ENCODE measurements at regions not wholly inside any gene's neighbourhood (a gene's known extent, or its start where the extent isn't known, plus 50 kb on each side); places are given as distances from the start of the nearest gene placed in this dataset.

DNA sequence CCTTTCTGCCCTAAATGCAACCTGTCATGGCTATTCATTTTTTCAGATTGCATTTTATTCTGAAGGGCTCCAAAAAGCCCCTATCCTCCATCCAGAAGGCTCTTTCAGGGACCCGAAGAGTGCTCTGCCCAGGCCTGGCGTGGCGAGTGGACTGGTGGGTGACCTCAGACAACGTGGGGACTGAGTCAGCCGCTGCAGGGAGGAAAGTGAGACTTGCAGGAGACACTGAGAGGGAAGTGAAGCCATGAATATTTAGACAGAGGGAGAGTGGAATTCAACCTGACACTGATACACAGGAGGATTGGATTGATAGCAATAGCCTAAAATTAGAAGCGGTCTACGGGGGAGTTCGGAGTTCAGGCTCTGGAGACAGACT, 63.6 kb upstream of the SIX2 start:
- FAIRE-seq (no peak), DNase-seq (ENCODE audit: low spot score) (no peak)

DNA sequence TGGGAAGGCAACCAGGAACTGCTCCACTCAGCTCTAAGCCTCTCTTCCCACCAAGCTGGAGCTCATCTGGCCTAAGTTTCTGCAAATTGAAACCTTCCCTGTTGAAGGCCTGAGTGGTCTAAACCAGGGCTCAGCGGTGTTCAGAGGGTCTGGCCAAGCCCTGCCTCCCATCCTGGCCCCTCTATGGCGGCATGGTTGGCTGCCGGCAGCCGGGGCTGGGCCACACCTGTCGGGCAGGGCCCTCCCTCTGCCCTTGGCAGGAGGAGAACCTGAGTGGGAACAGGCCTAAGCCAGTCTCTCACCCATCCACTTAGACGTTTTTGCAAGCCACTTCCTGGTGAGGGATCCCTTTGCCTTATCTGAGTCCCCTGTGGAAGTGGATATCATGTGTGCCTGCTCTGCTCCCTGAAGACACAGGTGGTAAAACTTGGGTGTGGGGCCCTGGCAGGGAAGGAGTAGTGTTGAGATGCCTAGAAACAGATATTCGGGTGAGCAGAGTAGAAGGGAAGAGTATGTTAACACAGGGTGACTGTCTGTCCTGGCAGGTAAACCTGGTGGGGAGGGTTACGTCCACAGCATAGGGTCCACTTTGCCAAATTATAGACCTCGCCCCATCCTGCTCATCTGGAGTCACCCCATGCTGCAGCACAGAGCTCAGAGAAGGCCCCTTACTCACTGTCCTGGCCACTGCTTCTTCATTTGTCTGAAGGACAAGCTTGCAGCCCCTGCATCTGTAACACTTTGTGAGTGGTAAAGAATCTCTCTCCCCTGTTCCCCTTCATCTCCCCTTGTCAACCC, 63.0 kb upstream of the SIX2 start:
- DNase-seq (ENCODE audit: low spot score) (no peak), FAIRE-seq (no peak)

- no peak for FAIRE-seq
- DNase-seq (ENCODE audit: low spot score): no peak
These were observed 60.9 kb upstream of the SIX2 start for GRCh38 chr2:45070113-45070652.

DNA sequence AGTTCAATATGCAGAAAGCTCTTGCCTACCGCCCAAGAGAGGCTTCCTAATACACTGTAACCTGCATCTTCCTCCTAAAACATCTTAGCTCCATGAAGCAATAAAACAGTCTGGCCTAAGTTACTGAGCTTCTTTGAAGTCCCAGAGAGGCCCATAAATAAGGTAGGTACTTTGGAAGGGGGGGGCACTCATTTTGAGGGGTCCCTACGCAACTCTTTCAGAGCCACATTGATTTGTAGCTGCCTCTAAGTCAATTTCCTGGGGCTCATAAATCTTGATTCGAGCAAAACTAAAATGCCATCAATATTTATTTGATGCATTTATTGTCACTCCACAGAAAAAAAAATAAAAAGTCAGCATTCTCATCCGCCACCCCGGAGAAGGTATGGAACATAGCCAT, 60.4 kb upstream of the SIX2 start:
- FAIRE-seq (no peak), DNase-seq (ENCODE audit: low spot score) (no peak)

DNA sequence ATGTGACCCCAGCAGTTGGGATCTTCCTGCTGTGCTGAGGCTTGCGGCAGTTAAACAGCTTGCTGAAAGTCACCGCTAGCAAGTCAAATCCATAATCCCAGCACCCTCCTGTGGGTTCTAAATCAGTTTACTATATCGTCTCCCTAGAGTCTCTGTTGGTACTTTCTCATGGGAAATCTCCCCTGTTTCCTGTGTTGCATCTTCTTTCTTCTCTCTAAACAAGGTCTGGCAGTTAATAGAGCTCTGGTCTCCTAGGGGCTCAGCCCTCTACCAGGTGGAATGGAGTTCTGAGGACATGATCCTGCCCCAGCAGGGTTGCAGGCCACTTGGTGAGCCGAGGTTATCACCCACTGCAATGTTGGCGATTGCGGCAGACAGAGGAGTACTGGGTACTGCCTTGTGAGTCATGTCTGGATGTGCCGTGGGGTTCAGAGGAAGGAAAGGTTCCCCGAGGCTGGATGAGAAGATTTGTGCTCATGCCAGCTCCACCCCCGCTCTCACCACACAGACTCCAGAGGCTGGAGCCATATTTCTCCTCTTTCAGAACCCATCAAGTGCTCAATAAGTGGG, 59.4 kb upstream of the SIX2 start:
- no peak for FAIRE-seq
- no peak for DNase-seq (ENCODE audit: low spot score)

- DNase-seq (ENCODE audit: low spot score) (no peak), FAIRE-seq (no peak)
These were observed 58.8 kb upstream of the SIX2 start for GRCh38 chr2:45067859-45068570.

All from RCC 7860 (cell line).